NT2/D1 (cell line): ENCODE measurements at regions not wholly inside any gene's neighbourhood (a gene's known extent, or its start where the extent isn't known, plus 50 kb on each side); places are given as distances from the start of the nearest gene placed in this dataset.

Source experiments
- SUZ12 ChIP-seq: IDR thresholded peaks from 2 replicates; pipeline ENCODE4 v1.6.1; 2011; ENCODE audit not compliant: insufficient read length, insufficient read depth; ENCODE audit errors: extremely low read depth
- YY1 ChIP-seq: IDR thresholded peaks from 2 replicates; pipeline ENCODE4 v1.6.1; 2011; ENCODE audit not compliant: insufficient read length, insufficient read depth
- ZNF274 ChIP-seq: IDR thresholded peaks from 2 replicates; pipeline ENCODE4 v1.6.1; 2011; ENCODE audit warnings: mild to moderate bottlenecking, low read depth, low read length

- TF ChIP-seq SUZ12: no peak
- no peak for TF ChIP-seq ZNF274
- no peak for TF ChIP-seq YY1
Measured at GRCh38 chr6:6390849-6391602, 70.6 kb upstream of the F13A1 start.
